ENCODE measurements at regions not wholly inside any gene's neighbourhood (a gene's known extent, or its start where the extent isn't known, plus 50 kb on each side); places are given as distances from the start of the nearest gene placed in this dataset.

GRCh38 chr7:94324380-94325121 is 70.1 kb upstream of the COL1A2 start:
- DNase-seq = no peak

- DNase-seq = no peak
Measured at GRCh38 chr7:94325122-94325475, 69.6 kb upstream of the COL1A2 start.

- no peak for DNase-seq
Measured at GRCh38 chr7:94330269-94331020, 64.2 kb upstream of the COL1A2 start.

- DNase-seq = no peak
Measured at GRCh38 chr7:94332571-94332970, 62.1 kb upstream of the COL1A2 start.

GRCh38 chr7:94333810-94334209 is 60.9 kb upstream of the COL1A2 start:
- no peak for DNase-seq

GRCh38 chr7:94335586-94335985 is 59.1 kb upstream of the COL1A2 start:
- DNase-seq = no peak

GRCh38 chr7:94336009-94336408 is 58.7 kb upstream of the COL1A2 start:
- DNase-seq = no peak

GRCh38 chr7:94338921-94339371 is 55.7 kb upstream of the COL1A2 start:
- DNase-seq = no peak

GRCh38 chr7:94344826-94345225 is 49.9 kb upstream of the COL1A2 start:
- DNase-seq = no peak
